NCI-H526 (cell line): ENCODE measurements at regions not wholly inside any gene's neighbourhood (a gene's known extent, or its start where the extent isn't known, plus 50 kb on each side); places are given as distances from the start of the nearest gene placed in this dataset.

Source experiments
- DNase-seq, 2 experiments: peaks; one replicate each; lab custom pipeline; 2025; lab: John Stamatoyannopoulos, UW

GRCh38 chr7:35339811-35340210 is 85.9 kb upstream of the TBX20 start:
- no peak for DNase-seq

GRCh38 chr7:35336444-35336843 is 82.5 kb upstream of the TBX20 start:
- no peak for DNase-seq

DNA sequence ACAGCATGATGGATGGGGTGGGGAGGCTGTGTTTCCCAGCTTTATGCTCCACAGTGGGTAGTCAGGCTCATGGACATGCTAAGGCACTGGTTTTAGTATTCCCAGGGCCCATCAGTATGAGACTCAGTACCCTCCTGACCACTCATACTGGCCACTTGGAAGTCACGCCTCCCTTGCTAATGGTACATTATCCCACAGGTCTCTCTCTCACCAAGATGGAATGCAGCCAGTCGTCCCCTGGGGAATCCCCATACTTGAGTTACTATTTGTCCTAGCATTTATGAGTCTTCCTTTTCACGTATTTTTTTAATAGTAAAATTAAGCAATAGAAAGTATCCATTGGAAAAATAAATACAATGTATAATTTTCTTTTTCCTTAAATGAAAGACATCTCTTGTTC is 80.6 kb upstream of the TBX20 start:
- no peak for DNase-seq

GRCh38 chr7:35333265-35333664 is 79.4 kb upstream of the TBX20 start:
- no peak for DNase-seq

- no peak for DNase-seq
Measured at GRCh38 chr7:35331730-35332678, 78.1 kb upstream of the TBX20 start.

GRCh38 chr7:35329026-35329425 is 75.1 kb upstream of the TBX20 start:
- DNase-seq = no peak

- DNase-seq = no peak
Measured at GRCh38 chr7:35319606-35320005, 65.7 kb upstream of the TBX20 start.

DNA sequence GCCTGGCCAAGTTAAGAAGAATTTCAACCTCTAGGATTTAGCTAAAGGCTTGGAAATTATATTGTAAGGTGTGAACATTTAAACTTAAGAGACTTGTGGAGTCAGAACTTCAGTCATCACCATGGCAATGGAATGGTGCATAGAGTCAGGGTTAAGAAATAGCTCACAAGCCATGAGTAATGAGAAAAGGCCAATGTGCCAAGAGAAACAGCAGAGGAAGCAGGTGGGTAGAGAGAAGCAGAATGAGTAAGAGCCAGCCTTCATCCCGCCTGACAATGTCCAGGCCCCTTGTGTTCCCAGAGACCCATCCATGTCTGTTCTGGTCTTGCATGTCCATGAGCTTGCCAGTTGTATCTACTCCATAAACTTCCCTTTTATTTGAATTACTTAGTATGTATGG is 62.6 kb upstream of the TBX20 start:
- no peak for DNase-seq

DNA sequence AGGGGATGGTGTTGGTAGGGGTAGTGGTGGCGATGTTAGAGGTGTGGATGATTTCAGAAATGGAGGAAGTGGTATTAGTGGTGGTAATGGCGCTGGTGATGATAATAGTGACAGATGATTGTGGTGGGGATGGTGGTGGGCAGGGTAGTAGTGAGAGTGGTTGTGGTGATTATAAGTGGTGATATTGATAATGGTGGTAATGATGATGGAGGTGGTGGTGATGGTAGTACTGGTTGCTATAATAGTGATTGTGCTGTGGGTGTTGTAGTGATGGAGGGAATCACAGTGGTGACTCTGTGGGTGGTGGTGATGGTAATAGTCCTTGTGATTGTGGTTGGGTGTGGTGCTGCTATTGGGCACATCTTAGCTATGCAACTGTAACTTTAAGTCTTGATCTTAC is 61.6 kb upstream of the TBX20 start:
- DNase-seq = no peak

DNA sequence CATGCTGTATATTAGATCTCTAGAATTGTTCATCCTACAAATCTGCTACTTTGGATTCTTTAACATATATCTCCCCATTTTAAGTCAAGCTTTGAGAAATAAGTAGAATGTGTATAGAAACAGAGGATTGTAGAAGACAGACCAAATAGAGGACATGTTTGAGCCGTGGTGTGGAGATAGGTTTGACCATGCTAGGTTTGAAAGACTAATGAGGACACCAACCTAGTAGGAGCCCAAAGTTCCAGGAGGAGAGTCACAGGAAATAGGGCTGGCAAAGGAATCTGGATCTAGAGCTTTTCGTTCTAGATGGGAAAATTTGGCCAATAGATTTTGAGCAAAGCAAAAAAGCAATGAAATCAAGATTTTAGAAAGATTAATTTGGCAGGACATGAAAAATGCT is 60.5 kb upstream of the TBX20 start:
- DNase-seq = no peak

- DNase-seq = no peak
Measured at GRCh38 chr7:35313575-35313974, 59.7 kb upstream of the TBX20 start.
